Left lung (tissue), 4 donors: ENCODE measurements at regions not wholly inside any gene's neighbourhood (a gene's known extent, or its start where the extent isn't known, plus 50 kb on each side); places are given as distances from the start of the nearest gene placed in this dataset.

Source experiments
- ATAC-seq: fragments of 200-7000 bp; cut with Tn5 transposase; one replicate; pipeline ENCODE4 v1.9.1; 2020; ENCODE audit warnings: moderate library complexity
- DNase-seq, 4 donors: peaks; one replicate each; pipeline ENCODE4 v3.0.0-alpha.2; 2013 to 2020
- H3K27ac ChIP-seq, 2 donors: fragments of 200-600 bp; sonication (generic) in 1 of 2; one replicate each; pipeline versions ENCODE4 v1.5.0 to v1.8.0; 2020 to 2021
- H3K27me3 ChIP-seq, 2 donors: fragments of 200-600 bp; sonication (generic) in 1 of 2; one replicate each; pipeline versions ENCODE4 v1.5.0 to v1.8.0; 2020 to 2021
- H3K36me3 ChIP-seq, 2 donors: fragments of 200-600 bp; sonication (generic) in 1 of 2; one replicate each; pipeline versions ENCODE4 v1.5.0 to v1.8.0; 2020 to 2021
- H3K4me1 ChIP-seq, 2 donors: fragments of 200-600 bp; one replicate each; pipeline ENCODE4 v1.8.0; 2021
- H3K4me3 ChIP-seq, 2 donors: fragments of 200-600 bp; sonication (generic) in 1 of 2; one replicate each; pipeline versions ENCODE4 v1.5.0 to v1.8.0; 2020 to 2021; ENCODE audit warnings: mild to moderate bottlenecking in 1 of 2
- H3K9me3 ChIP-seq, 2 donors: fragments of 200-600 bp; sonication (generic) in 1 of 2; one replicate each; pipeline versions ENCODE4 v1.5.0 to v1.8.0; 2020 to 2021
- intact Hi-C, 2 donors: fragments of 100-400 bp; cut with DNase I; formaldehyde crosslinking; loops; one replicate each; pipeline versions ENCODE4 v1.11.2 to v1.14.2; 2022
- TF ChIP-seq, protein P1 (sequence below), 2 donors: fragments of 200-600 bp; sonication (generic) in 1 of 2; IDR thresholded peaks; one replicate each; pipeline versions ENCODE4 v1.5.0 to v1.8.0; 2021; ENCODE audit warnings: antibody characterized with exemption in 2 of 2
- donor health status: DM: no; HTN: yes; CAD: no.
- donor health status: DM: no; HTN: no; CAD: no.

DNA sequence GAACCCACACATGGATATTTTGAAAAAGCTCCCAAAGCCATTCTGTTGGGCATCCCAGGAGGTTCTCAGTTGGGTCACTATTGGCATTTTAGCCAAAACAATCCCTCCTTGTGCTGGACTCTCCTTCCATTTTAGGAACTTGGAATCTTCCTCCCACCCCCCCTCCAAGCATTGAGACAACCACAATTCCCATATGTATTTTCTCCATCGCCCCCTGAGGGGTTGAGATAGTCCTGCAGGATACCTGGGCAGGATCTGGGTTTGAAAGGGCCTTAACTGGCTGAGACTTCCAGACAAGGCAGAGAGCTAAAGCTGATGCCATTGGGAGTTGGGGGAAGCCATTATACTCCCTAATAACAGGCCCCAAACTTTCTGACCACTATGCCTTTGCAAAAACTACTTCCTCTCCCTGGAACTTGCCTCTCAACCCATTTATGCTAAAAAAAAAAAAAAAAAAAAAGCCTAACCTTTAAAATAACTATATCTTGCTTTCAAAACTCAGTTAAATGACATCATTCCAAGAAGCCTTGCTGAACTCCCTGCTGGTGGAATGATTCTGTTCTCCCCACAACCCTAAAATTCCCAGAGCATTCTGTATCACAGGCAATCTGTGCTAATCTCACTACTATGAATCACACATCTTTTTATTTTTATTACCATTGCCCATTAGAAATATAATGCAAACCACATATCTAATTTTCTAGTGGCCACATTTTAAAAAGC lies 77.5 kb upstream of the PDE1C start:
- intact Hi-C loops, result no loop called here
- TF ChIP-seq, protein P1, sequence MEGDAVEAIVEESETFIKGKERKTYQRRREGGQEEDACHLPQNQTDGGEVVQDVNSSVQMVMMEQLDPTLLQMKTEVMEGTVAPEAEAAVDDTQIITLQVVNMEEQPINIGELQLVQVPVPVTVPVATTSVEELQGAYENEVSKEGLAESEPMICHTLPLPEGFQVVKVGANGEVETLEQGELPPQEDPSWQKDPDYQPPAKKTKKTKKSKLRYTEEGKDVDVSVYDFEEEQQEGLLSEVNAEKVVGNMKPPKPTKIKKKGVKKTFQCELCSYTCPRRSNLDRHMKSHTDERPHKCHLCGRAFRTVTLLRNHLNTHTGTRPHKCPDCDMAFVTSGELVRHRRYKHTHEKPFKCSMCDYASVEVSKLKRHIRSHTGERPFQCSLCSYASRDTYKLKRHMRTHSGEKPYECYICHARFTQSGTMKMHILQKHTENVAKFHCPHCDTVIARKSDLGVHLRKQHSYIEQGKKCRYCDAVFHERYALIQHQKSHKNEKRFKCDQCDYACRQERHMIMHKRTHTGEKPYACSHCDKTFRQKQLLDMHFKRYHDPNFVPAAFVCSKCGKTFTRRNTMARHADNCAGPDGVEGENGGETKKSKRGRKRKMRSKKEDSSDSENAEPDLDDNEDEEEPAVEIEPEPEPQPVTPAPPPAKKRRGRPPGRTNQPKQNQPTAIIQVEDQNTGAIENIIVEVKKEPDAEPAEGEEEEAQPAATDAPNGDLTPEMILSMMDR (IDR thresholded peaks at IDR 0.05), result no peak
- Histone ChIP-seq H3K36me3 (no peaks in the 10 kb centered on the region), H3K9me3 (peaks cover 0 to 3% of the 10 kb centered on the region in 2 donors), H3K27ac (no peak overlapping the region), H3K4me3 (no peak overlapping the region), H3K4me1 (no peaks in the 10 kb centered on the region), H3K27me3 (no peaks in the 10 kb centered on the region)
- DNase-seq (no peak), ATAC-seq (no peak)

DNA sequence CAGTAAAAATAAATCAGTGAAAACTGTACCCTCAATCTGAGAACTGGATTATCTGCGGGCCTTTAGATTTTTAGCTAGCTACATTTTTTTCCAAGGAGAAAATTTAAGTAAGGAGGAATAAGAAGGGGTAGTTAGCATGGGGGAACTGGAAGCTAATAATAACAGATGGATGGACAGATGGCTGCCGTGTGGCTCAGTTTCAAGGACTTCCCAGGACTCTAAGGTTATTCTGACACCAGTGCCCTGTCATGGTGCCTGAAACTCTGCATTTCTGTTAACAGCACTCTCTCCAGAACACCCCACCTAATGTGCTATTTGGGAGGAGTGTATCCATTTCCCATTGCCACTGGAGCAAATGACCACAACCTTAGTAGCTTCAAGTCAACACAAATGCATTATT lies 75.7 kb upstream of the PDE1C start:
- no peak for DNase-seq
- no peaks in the 10 kb centered on the region for H3K27me3 ChIP-seq
- intact Hi-C loops, result no loop called here
- TF ChIP-seq, protein P1 (IDR thresholded peaks at IDR 0.05), result no peak
- H3K36me3 ChIP-seq, result no peaks in the 10 kb centered on the region
- no peak overlapping the region for H3K27ac ChIP-seq
- peaks cover 0 to 3% of the 10 kb centered on the region in 2 donors for H3K9me3 ChIP-seq
- H3K4me3 ChIP-seq, result no peak overlapping the region
- ATAC-seq, result no peak
- H3K4me1 ChIP-seq, result no peaks in the 10 kb centered on the region

DNA sequence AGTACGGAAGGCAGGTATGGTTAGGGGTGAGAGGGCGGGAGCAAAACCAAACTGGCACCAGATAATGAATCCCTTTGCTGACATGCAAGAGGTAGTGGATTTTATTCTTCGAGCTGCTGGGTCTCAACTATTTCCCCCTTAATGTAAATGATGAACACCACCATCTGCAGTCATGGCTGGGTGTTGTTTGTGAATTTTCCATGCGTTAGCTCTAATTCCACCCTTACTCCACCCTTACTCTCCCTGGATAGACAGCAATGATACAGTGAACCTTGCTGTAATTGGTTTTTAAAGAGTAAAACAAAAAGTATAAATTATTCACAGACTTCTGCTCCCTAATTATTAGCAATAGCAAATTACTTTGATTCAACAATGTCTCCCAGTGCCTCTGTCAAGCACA lies 74.5 kb upstream of the PDE1C start:
- Histone ChIP-seq H3K27ac (no peak overlapping the region), H3K4me3 (no peak overlapping the region), H3K9me3 (peaks cover 0 to 3% of the 10 kb centered on the region in 2 donors), H3K36me3 (no peaks in the 10 kb centered on the region), H3K4me1 (no peaks in the 10 kb centered on the region), H3K27me3 (no peaks in the 10 kb centered on the region)
- ATAC-seq (no peak), DNase-seq (no peak)
- intact Hi-C loops, result no loop called here
- TF ChIP-seq, protein P1 (IDR thresholded peaks at IDR 0.05), result no peak

DNA sequence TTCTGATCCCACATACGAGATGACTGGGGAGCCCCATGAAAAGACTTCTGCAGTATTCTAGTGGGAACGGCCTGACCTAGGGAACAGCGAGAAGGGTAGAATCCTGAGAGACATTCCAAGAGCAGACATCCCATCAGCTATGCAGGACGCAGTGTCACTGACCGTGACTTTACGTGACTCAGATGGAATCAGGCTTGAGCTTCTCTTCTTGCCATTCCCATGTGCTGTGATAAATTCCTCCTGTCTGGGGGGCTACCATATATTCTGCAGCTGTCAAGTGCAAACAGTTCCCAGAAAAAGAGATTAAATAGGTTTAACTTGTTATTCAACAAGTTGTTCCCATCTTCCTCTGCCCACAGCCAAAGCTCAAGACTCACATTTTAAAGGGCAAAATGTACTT lies 73.1 kb upstream of the PDE1C start:
- Histone ChIP-seq H3K4me3 (no peak overlapping the region), H3K27ac (no peak overlapping the region), H3K9me3 (peaks cover 0 to 3% of the 10 kb centered on the region in 2 donors), H3K4me1 (no peaks in the 10 kb centered on the region), H3K27me3 (no peaks in the 10 kb centered on the region), H3K36me3 (no peaks in the 10 kb centered on the region)
- DNase-seq (no peak), ATAC-seq (no peak)
- TF ChIP-seq, protein P1 (IDR thresholded peaks at IDR 0.05), result no peak
- intact Hi-C loops, result no loop called here

DNA sequence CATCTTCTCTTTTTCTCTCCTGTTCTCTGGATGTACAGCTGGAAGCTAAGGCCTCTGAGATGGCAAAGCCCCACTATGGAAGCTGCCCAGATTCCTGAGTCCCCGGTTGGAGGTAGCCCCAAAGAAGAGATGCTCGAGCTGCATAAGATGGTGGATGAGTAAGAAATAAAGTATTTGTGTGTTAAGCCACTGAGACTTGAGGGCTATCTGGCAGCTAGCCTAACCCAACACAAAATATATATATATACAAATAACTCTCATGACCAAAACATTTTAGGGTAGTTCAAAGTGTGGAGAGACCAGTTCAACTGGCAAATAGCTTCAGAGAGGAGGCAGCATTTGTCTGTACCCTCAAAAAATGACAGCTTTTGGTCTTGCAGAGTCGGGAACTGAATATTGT lies 72.4 kb upstream of the PDE1C start:
- H3K9me3 ChIP-seq, result peaks cover 0 to 3% of the 10 kb centered on the region in 2 donors
- intact Hi-C loops, result no loop called here
- H3K4me3 ChIP-seq, result no peak overlapping the region
- no peaks in the 10 kb centered on the region for H3K27me3 ChIP-seq
- H3K27ac ChIP-seq, result no peak overlapping the region
- H3K36me3 ChIP-seq, result no peaks in the 10 kb centered on the region
- DNase-seq (no peak), ATAC-seq (no peak)
- no peaks in the 10 kb centered on the region for H3K4me1 ChIP-seq
- TF ChIP-seq, protein P1 (IDR thresholded peaks at IDR 0.05), result no peak
